Mesothelial cell of epicardium (in vitro differentiated cells): ENCODE measurements at regions not wholly inside any gene's neighbourhood (a gene's known extent, or its start where the extent isn't known, plus 50 kb on each side); places are given as distances from the start of the nearest gene placed in this dataset.

Experiments
- DNase-seq, 2 experiments: peaks; one replicate each; pipeline ENCODE4 v3.0.0; 2021; ENCODE audit warnings: low spot score in 2 of 2; ENCODE audit not compliant: unreplicated experiment in 2 of 2
- H3K27ac Mint-ChIP-seq: 2 replicates; pipeline ENCODE4 v1.8.0; 2021; ENCODE audit warnings: mixed read lengths
- H3K27me3 Mint-ChIP-seq: 2 replicates; pipeline ENCODE4 v1.8.0; 2021; ENCODE audit warnings: low read depth, mixed read lengths
- H3K36me3 Mint-ChIP-seq: 2 replicates; pipeline ENCODE4 v1.8.0; 2021; ENCODE audit warnings: mixed read lengths
- H3K4me1 Mint-ChIP-seq: 2 replicates; pipeline ENCODE4 v1.8.0; 2021; ENCODE audit warnings: mixed read lengths
- H3K4me3 Mint-ChIP-seq: 2 replicates; pipeline ENCODE4 v1.8.0; 2021; ENCODE audit warnings: mild to moderate bottlenecking, moderate library complexity, mixed read lengths
- H3K9me3 Mint-ChIP-seq: 2 replicates; pipeline ENCODE4 v1.8.0; 2021; ENCODE audit warnings: mixed read lengths
- TF ChIP-seq, protein P1 (sequence below): fragments of 200-600 bp; sonication (generic); IDR thresholded peaks from one replicate; pipeline ENCODE4 v1.5.0; 2021; ENCODE audit warnings: antibody characterized with exemption; ENCODE audit not compliant: unreplicated experiment

DNA sequence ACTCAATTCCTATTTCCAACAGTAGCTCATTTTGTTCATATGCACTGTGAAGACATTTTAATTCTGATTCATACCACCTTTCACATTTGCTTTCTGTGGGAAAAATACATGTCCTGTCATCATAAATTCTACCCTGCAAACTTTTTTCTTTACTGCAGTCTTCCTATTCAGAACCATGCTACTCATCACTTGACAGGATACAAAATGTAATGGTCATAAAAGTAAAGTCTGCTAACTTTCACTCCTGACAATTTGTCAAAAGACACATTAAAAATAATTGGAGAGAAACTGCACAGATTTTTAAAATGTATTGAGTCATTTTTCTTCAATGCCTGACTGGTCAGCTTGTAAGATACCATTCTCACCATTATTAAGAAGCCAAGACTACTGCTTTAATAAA, 1817.1 kb downstream of the BRINP3 start:
- H3K4me3 Mint-ChIP-seq, result no peak overlapping the region
- no peaks in the 10 kb centered on the region for H3K36me3 Mint-ChIP-seq
- no peaks in the 10 kb centered on the region for H3K4me1 Mint-ChIP-seq
- no peak overlapping the region for H3K27ac Mint-ChIP-seq
- TF ChIP-seq, protein P1, sequence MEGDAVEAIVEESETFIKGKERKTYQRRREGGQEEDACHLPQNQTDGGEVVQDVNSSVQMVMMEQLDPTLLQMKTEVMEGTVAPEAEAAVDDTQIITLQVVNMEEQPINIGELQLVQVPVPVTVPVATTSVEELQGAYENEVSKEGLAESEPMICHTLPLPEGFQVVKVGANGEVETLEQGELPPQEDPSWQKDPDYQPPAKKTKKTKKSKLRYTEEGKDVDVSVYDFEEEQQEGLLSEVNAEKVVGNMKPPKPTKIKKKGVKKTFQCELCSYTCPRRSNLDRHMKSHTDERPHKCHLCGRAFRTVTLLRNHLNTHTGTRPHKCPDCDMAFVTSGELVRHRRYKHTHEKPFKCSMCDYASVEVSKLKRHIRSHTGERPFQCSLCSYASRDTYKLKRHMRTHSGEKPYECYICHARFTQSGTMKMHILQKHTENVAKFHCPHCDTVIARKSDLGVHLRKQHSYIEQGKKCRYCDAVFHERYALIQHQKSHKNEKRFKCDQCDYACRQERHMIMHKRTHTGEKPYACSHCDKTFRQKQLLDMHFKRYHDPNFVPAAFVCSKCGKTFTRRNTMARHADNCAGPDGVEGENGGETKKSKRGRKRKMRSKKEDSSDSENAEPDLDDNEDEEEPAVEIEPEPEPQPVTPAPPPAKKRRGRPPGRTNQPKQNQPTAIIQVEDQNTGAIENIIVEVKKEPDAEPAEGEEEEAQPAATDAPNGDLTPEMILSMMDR, result no peak
- no peak for DNase-seq
- no peaks in the 10 kb centered on the region for H3K27me3 Mint-ChIP-seq
- no peaks in the 10 kb centered on the region for H3K9me3 Mint-ChIP-seq

DNA sequence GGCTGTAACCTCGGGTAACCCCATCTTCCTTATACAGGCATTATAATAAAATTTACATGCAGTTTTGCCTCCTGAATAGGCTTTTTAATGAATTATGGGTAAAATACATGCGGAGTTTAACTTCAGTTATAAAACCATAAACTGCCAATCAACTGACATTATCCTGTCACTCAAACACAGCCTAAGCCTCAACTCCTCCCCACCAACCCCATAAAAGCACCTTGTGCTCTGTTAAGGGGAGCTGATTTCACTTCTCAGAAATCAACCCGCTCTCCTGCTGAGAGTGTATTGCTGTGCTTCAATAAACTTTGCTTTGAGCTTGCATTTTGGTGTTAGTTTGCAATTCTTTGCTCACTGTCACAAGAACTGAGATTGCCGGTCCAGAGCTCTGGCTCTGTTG, 1812.2 kb downstream of the BRINP3 start:
- Mint-ChIP-seq H3K4me1 (no peaks in the 10 kb centered on the region), H3K27me3 (no peaks in the 10 kb centered on the region), H3K36me3 (no peaks in the 10 kb centered on the region), H3K4me3 (no peak overlapping the region), H3K9me3 (no peaks in the 10 kb centered on the region), H3K27ac (no peak overlapping the region)
- DNase-seq, result no peak
- TF ChIP-seq, protein P1, result no peak

DNA sequence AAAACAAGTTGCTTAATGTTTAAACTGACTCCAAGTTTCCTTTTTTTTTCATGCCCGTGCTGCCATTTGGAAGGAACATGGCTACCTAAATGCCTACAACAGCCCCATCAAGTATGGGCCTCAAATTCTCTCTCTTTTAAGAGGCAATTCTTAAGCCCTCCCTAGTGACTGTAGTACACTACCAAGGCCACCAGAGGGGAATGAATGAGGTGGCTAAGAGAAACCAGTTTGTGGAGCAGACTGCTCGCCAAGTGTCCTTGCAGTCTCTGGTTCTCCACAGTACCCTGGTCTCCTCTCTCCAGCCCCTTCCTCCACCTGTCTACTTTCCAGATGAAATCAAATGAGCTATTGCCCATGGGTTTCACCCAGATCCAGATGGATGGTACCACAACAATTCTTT, 1809.6 kb downstream of the BRINP3 start:
- Mint-ChIP-seq H3K4me3 (no peak overlapping the region), H3K36me3 (no peaks in the 10 kb centered on the region)

DNA sequence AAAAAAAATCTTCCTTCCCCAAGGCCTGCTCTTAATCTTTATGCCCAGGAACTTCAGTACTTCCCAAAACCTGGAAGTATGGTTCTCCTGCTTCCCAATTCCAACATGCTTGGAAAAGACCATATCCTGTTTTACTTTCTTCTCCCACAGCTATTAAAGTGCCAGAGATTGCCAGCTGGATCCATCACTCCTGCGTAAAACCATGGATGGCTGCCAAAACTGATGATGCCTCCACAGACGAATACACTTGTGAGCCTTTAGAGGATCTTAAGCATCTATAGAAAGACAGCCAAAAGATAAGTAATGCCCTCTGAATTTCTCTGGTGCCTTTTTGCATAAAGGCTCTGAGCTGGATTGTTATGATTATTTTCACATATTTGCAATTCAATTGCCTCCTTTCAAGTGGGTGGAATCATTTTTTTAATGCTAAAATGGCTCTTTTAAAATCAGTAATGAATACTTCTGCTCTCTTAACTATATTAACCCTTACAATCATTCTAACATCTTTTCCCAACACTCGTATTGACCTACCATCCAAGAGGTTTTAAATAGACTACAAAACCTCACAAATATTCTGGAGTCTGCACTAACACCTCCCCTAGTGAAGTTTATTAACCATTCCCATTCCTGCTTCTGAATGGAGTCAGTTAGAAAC, 1807.8 kb downstream of the BRINP3 start:
- Mint-ChIP-seq H3K4me3 (no peak overlapping the region), H3K27ac (no peak overlapping the region)
- DNase-seq, result no peak

More for the DNA sequence above, 1809.6 kb downstream of the BRINP3 start:
- DNase-seq, result no peak
- TF ChIP-seq, protein P1, result no peak
- no peak overlapping the region for H3K27ac Mint-ChIP-seq
- H3K27me3 Mint-ChIP-seq, result no peaks in the 10 kb centered on the region
- no peaks in the 10 kb centered on the region for H3K9me3 Mint-ChIP-seq
- no peaks in the 10 kb centered on the region for H3K4me1 Mint-ChIP-seq

DNA sequence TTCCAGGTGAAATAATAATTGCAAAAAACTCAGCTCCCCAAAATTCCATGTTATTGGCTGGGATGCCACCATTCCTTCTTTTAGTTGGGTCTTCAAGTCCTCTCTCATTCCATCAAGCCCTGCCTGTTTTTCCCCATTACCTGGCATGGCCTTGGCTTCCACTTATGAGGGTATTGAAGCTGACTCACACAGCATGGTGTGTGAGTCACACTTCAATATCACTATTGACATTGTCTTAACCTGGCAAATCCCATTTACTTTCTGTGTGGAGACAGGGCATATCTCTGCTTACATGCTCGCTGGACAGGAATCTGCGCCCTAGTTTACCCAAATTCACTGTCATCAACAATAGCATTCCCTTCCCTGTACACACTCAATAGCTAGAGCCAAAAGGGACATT, 1806.8 kb downstream of the BRINP3 start:
- H3K36me3 Mint-ChIP-seq, result no peaks in the 10 kb centered on the region
- no peak overlapping the region for H3K27ac Mint-ChIP-seq
- no peaks in the 10 kb centered on the region for H3K9me3 Mint-ChIP-seq
- no peak overlapping the region for H3K4me3 Mint-ChIP-seq
- no peak for DNase-seq
- no peaks in the 10 kb centered on the region for H3K27me3 Mint-ChIP-seq
- H3K4me1 Mint-ChIP-seq, result no peaks in the 10 kb centered on the region
- TF ChIP-seq, protein P1, result no peak

More for the DNA sequence above, 1807.8 kb downstream of the BRINP3 start:
- Mint-ChIP-seq H3K9me3 (no peaks in the 10 kb centered on the region), H3K27me3 (no peaks in the 10 kb centered on the region), H3K36me3 (no peaks in the 10 kb centered on the region), H3K4me1 (no peaks in the 10 kb centered on the region)
- TF ChIP-seq, protein P1, result no peak

DNA sequence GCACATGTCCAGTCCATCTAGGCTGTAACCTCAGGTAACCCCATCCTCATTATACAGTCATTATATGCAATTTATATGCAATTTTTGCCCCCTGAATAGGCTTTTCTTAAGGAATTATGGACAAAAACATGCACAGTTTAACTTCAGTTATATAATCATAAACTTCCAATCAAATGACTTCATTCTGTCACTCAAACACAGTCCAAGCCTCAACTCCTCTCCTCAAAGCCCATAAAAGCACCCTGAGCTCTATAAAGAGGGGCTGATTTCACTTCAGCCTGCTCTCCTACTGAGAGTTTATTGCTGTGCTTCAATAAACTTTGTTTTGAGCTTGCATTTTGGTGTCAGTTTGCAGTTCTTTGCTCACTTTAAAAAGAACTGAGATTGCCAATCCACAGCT, 1805.5 kb downstream of the BRINP3 start:
- Mint-ChIP-seq H3K27me3 (no peaks in the 10 kb centered on the region), H3K4me3 (no peak overlapping the region), H3K36me3 (no peaks in the 10 kb centered on the region), H3K9me3 (no peaks in the 10 kb centered on the region), H3K27ac (no peak overlapping the region), H3K4me1 (no peaks in the 10 kb centered on the region)
- TF ChIP-seq, protein P1, result no peak
- no peak for DNase-seq
